Hepatocyte (in vitro differentiated cells): ENCODE measurements at regions not wholly inside any gene's neighbourhood (a gene's known extent, or its start where the extent isn't known, plus 50 kb on each side); places are given as distances from the start of the nearest gene placed in this dataset.

Experiments
- EZH2 ChIP-seq: fragments of 200-600 bp; sonication (generic); IDR thresholded peaks from 2 replicates; pipeline ENCODE4 v1.6.1; 2016; ENCODE audit warnings: antibody characterized with exemption, mild to moderate bottlenecking, borderline replicate concordance
- EZH2phosphoT487 ChIP-seq: fragments of 200-600 bp; sonication (generic); IDR thresholded peaks from one replicate; pipeline ENCODE4 v1.6.1; 2018; ENCODE audit warnings: antibody characterized with exemption, mild to moderate bottlenecking, low read depth, moderate library complexity; ENCODE audit not compliant: unreplicated experiment, severe bottlenecking
- TF ChIP-seq, protein P1 (sequence below): fragments of 200-600 bp; sonication (generic); IDR thresholded peaks from 2 replicates; pipeline ENCODE4 v1.5.1; 2016; ENCODE audit warnings: antibody characterized with exemption, mild to moderate bottlenecking; ENCODE audit not compliant: poor library complexity

DNA sequence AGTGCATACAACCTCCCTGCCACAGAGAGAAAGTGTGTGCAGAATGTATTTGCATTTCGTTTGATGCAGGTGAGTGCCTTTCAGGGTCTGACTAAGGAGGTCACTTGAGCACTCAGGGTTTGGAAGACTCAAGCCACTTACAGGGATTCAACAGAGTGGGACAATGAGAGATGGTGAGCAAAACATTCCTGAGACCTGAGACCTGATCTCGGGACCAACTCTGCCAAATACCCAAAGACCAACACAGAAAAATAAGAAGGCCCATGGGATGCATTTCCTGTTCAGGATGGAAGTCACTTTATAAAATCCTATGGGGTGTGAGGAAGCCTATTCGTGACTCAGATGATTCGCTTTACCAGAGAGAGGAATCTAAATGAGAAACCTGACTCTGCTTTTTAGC is 65.2 kb upstream of the LARGE1 start:
- TF ChIP-seq, protein P1, sequence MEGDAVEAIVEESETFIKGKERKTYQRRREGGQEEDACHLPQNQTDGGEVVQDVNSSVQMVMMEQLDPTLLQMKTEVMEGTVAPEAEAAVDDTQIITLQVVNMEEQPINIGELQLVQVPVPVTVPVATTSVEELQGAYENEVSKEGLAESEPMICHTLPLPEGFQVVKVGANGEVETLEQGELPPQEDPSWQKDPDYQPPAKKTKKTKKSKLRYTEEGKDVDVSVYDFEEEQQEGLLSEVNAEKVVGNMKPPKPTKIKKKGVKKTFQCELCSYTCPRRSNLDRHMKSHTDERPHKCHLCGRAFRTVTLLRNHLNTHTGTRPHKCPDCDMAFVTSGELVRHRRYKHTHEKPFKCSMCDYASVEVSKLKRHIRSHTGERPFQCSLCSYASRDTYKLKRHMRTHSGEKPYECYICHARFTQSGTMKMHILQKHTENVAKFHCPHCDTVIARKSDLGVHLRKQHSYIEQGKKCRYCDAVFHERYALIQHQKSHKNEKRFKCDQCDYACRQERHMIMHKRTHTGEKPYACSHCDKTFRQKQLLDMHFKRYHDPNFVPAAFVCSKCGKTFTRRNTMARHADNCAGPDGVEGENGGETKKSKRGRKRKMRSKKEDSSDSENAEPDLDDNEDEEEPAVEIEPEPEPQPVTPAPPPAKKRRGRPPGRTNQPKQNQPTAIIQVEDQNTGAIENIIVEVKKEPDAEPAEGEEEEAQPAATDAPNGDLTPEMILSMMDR = no peak
- TF ChIP-seq EZH2 (no peak), EZH2phosphoT487 (no peak)
